HepG2 (cell line): ENCODE measurements at regions not wholly inside any gene's neighbourhood (a gene's known extent, or its start where the extent isn't known, plus 50 kb on each side); places are given as distances from the start of the nearest gene placed in this dataset.

Source experiments
- ATAC-seq: fragments of 200-7000 bp; cut with Tn5 transposase; 3 replicates; pipeline ENCODE4 v1.9.1; 2020; ENCODE audit warnings: mild to moderate bottlenecking, moderate library complexity
- BruUV-seq: library from RNA; stranded (reverse); fragments of 400-500 nt; replicated peaks from 2 replicates; lab custom pipeline; 2021; lab: Mats Ljungman, UMichigan
- CTCF ChIA-PET: fragments of 300-600 bp; formaldehyde crosslinking; extraction: SDS; loops from one replicate; lab custom pipeline; 2021; ENCODE audit warnings: low total read pairs, inconsistent platforms, low intra/inter-chr PET ratio; lab: Yijun Ruan, JAX
- POLR2A ChIA-PET: fragments of 350-600 bp; sonication (Branson Sonifier 250); formaldehyde crosslinking; loops from one replicate; lab custom pipeline; 2020; ENCODE audit warnings: antibody characterized with exemption, inconsistent platforms; lab: Yijun Ruan, JAX
- DNase-seq: peaks from one replicate; pipeline ENCODE4 v3.0.0-alpha.2; 2015; ENCODE audit warnings: low spot score
- FAIRE-seq: peaks from 3 replicates; lab custom pipeline; 2011; peaks lifted over from hg19 to GRCh38; lab: Jason Lieb, UNC
- H2AFZ ChIP-seq: one replicate; pipeline ENCODE4 v1.6.1; 2011; ENCODE audit warnings: low read length, inconsistent platforms
- H3K27ac ChIP-seq: fragments of 300-600 bp; 3 replicates; pipeline ENCODE4 v1.8.0; 2011; ENCODE audit warnings: mixed run types, mild to moderate bottlenecking, mixed read lengths, low read length, inconsistent platforms; ENCODE audit not compliant: insufficient read depth; ENCODE audit errors: extremely low read length
- H3K27me3 ChIP-seq, 2 experiments: fragments of 200-600 bp in 1 of 2; 2 replicates in 1 of 2; 3 replicates in 1 of 2; pipeline versions ENCODE4 v1.6.0 to v1.8.0; 2011; ENCODE audit warnings: low read length in 2 of 2, mild to moderate bottlenecking in 2 of 2, moderate library complexity in 2 of 2, inconsistent platforms in 1 of 2; ENCODE audit not compliant: insufficient read depth in 2 of 2, control insufficient read depth in 1 of 2
- H3K36me3 ChIP-seq, 2 experiments: fragments of 200-600 bp in 1 of 2; replicated peaks in 1 of 2; 2 replicates in 1 of 2; 3 replicates in 1 of 2; pipeline versions ENCODE4 v1.5.1 to v1.8.0; 2011; ENCODE audit warnings: low read length in 2 of 2, inconsistent platforms in 1 of 2; ENCODE audit not compliant: insufficient read depth in 2 of 2, control insufficient read depth in 1 of 2
- H3K4me1 ChIP-seq: 2 replicates; pipeline ENCODE4 v1.5.1; 2012; ENCODE audit warnings: low read length, inconsistent platforms; ENCODE audit not compliant: insufficient read depth
- H3K4me2 ChIP-seq: 2 replicates; pipeline ENCODE4 v1.6.0; 2011; ENCODE audit warnings: low read depth, low read length, inconsistent platforms
- H3K4me3 ChIP-seq, 3 experiments: fragments of 200-600 bp in 1 of 3; sonication (generic), shearing (Covaris generic) in 1 of 3; replicated peaks in 1 of 3; 2 replicates each; pipeline ENCODE4 v1.5.1; 2011 to 2016; ENCODE audit warnings: low read length in 3 of 3, inconsistent platforms in 2 of 3, low read depth in 2 of 3, mild to moderate bottlenecking in 2 of 3, control low read depth in 1 of 3, mixed read lengths in 1 of 3; ENCODE audit not compliant: insufficient read depth in 1 of 3
- H3K79me2 ChIP-seq: one replicate; pipeline ENCODE4 v1.6.1; 2011; ENCODE audit warnings: low read length, inconsistent platforms; ENCODE audit not compliant: insufficient read depth
- H3K9ac ChIP-seq: 2 replicates; pipeline ENCODE4 v1.6.0; 2011; ENCODE audit warnings: mild to moderate bottlenecking, low read depth, low read length, inconsistent platforms; ENCODE audit not compliant: insufficient read depth
- H3K9me3 ChIP-seq: 2 replicates; pipeline ENCODE4 v1.5.1; 2012; ENCODE audit warnings: mild to moderate bottlenecking, low read length
- H4K20me1 ChIP-seq: 2 replicates; pipeline ENCODE4 v1.6.0; 2011; ENCODE audit warnings: inconsistent platforms, mild to moderate bottlenecking, low read length, moderate library complexity; ENCODE audit not compliant: insufficient read depth
- GATAD1 ChIP-seq: IDR thresholded peaks from 2 replicates; pipeline ENCODE4 v1.6.1; 2016; ENCODE audit warnings: missing genetic modification reagents, missing compliant biosample characterization
- GMEB2 ChIP-seq: IDR thresholded peaks from 2 replicates; pipeline ENCODE4 v1.6.1; 2016; ENCODE audit warnings: missing biosample characterization, missing genetic modification reagents, low read depth
- KAT8 ChIP-seq: IDR thresholded peaks from 2 replicates; pipeline ENCODE4 v1.6.1; 2016; ENCODE audit warnings: missing genetic modification reagents, missing compliant biosample characterization
- NFKB2 ChIP-seq: sonication (generic); formaldehyde crosslinking; IDR thresholded peaks from 2 replicates; pipeline ENCODE4 v1.4.0; 2020; ENCODE audit warnings: missing genetic modification reagents, borderline replicate concordance
- RBM39 ChIP-seq: fragments of 200-400 bp; formaldehyde crosslinking; IDR thresholded peaks from one replicate; pipeline ENCODE4 v1.6.1; 2018; ENCODE audit warnings: antibody characterized with exemption, mild to moderate bottlenecking, low read depth, low read length; ENCODE audit not compliant: poor library complexity, severe bottlenecking
- RFX1 ChIP-seq: fragments of 450-650 bp; IDR thresholded peaks from 2 replicates; pipeline ENCODE4 v1.6.1; 2017
- SOX6 ChIP-seq, 2 experiments: fragments of 450-650 bp in 1 of 2; sonication (generic) in 1 of 2; formaldehyde crosslinking in 1 of 2; IDR thresholded peaks; 2 replicates each; pipeline versions ENCODE4 v1.4.0 to v1.6.1; 2017 to 2020; ENCODE audit warnings: antibody characterized with exemption in 1 of 2, mild to moderate bottlenecking in 1 of 2, missing genetic modification reagents in 1 of 2
- ZBTB37 ChIP-seq: sonication (generic); formaldehyde crosslinking; IDR thresholded peaks from 2 replicates; pipeline ENCODE4 v1.4.0; 2020; ENCODE audit warnings: mild to moderate bottlenecking, missing genetic modification reagents
- ZNF574 ChIP-seq: sonication (generic); formaldehyde crosslinking; IDR thresholded peaks from 2 replicates; pipeline ENCODE4 v1.4.0; 2020; ENCODE audit warnings: missing genetic modification reagents
- ZNF644 ChIP-seq: IDR thresholded peaks from 2 replicates; pipeline ENCODE4 v1.6.1; 2016; ENCODE audit warnings: low read depth
- ZNF878 ChIP-seq: sonication (generic); formaldehyde crosslinking; IDR thresholded peaks from 2 replicates; pipeline ENCODE4 v1.8.1; 2023; ENCODE audit warnings: mild to moderate bottlenecking, missing genetic modification reagents, moderate library complexity
- WGBS: methylation state at CpG from one replicate; pipeline ENCODE4 v1.1.6; 2017; ENCODE audit warnings: low lambda C conversion rate; 5-methylcytosine and 5-hydroxymethylcytosine counted together
- in situ Hi-C: cut with HindIII; loops from 2 replicates; pipeline ENCODE4 v1.10.0; 2017; ENCODE audit warnings: low pct_unique_long_range_greater_than_20kb; ENCODE audit not compliant: extremely low pct_ligation_motif_present
- intact Hi-C: fragments of 100-400 bp; cut with micrococcal nuclease; formaldehyde crosslinking; loops from one replicate; pipeline ENCODE4 v1.10.0; 2022; ENCODE audit not compliant: unreplicated experiment

- no peak for TF ChIP-seq ZNF574 (CRISPR knock-in tag)
Measured at GRCh38 chr21:21788591-21788990, 790.4 kb downstream of the NCAM2 start (continued).

- no peak for ATAC-seq
- H3K9me3 ChIP-seq = peaks cover 84% of the 10 kb centered on the region
- TF ChIP-seq NFKB2 (no peak), ZNF644 (CRISPR knock-in tag) (no peak), RBM39 (no peak), ZNF878 (CRISPR knock-in tag) (no peak), GMEB2 (CRISPR knock-in tag) (no peak), SOX6 (IDR thresholded peaks at IDR 0.05) (no peak), SOX6 (CRISPR knock-in tag; IDR thresholded peaks at IDR 0.05) (no peak), RFX1 (no peak), KAT8 (CRISPR knock-in tag) (no peak), ZBTB37 (CRISPR knock-in tag) (no peak), GATAD1 (CRISPR knock-in tag) (no peak)
- TF ChIP-seq, all 625 proteins: peak for 0
- Histone ChIP-seq H3K4me1 (no peaks in the 10 kb centered on the region), H4K20me1 (no peaks in the 10 kb centered on the region), H3K79me2 (no peaks in the 10 kb centered on the region), H3K9ac (no peak overlapping the region), H3K27ac (no peak overlapping the region), H3K27me3 (no peaks in the 10 kb centered on the region), H3K4me2 (no peak overlapping the region), H2AFZ (no peak overlapping the region), H3K36me3 (no peaks in the 10 kb centered on the region), H3K4me3 (no peak overlapping the region)
- ChIA-PET CTCF (no interaction called here), POLR2A (no interaction called here)
- FAIRE-seq (no peak), DNase-seq (no peak)
- WGBS = 0% methylated on average over 2 of the region's 2 CpGs
- BruUV-seq = no TSS peak
- intact Hi-C loops = no loop called here
- in situ Hi-C loops = no loop called here
Measured at GRCh38 chr21:21801921-21802320, 803.7 kb downstream of the NCAM2 start.
